Heart left ventricle (tissue), 13 donors: ENCODE measurements at regions not wholly inside any gene's neighbourhood (a gene's known extent, or its start where the extent isn't known, plus 50 kb on each side); places are given as distances from the start of the nearest gene placed in this dataset.

Source experiments
- CTCF ChIP-seq, 12 donors: fragments of 200-600 bp; sonication (generic) in 4 of 12; IDR thresholded peaks; one replicate each; pipeline versions ENCODE4 v1.5.0 to v1.8.0; 2018 to 2022; ENCODE audit warnings: antibody characterized with exemption in 12 of 12, mild to moderate bottlenecking in 5 of 12
- POLR2A ChIP-seq, 2 donors: fragments of 450-650 bp; IDR thresholded peaks; one replicate each; pipeline ENCODE4 v1.6.1; 2017; ENCODE audit warnings: antibody characterized with exemption in 2 of 2, mild to moderate bottlenecking in 2 of 2, moderate library complexity in 2 of 2
- donor health status: ischemic (EF 13 %, LVEDD 7.1; RV severe dilation, severe dysfunction).
- donor health status: DM: no; HTN: yes; CAD: no.
- donor health status: DM: no; HTN: no; CAD: no.
- donor health status: ischemic (EF 25% LVEDD 6.9; RV normal size, moderate dysfunction).
- donor health status: ischemic (EF 25% LVEDD 5.7; RV mildly dilated, moderate dysfunction).
- donor health status: ischemic (EF 35%, LVEDD 5.7; RV mildly dilated, moderate dysfunction).
- donor health status: nonischemic (EF 11% LVEDD 7.7; RV severe dilation, severe dysfunction).
- donor health status: DM: yes; HTN: yes; CAD: no.
- donor health status: PGD.
- donor health status: ischemic (EF 29% LVEDD 5.4; RV normal size, mild dysfunction).
- donor health status: nonischemic (EF 23%, LVEDD 6.1; RV moderate dilation, normal function).

GRCh38 chr21:26297851-26298250 lies 127.3 kb upstream of the APP start:
- TF ChIP-seq CTCF (IDR thresholded peaks at IDR 0.05) (no peak), POLR2A (IDR thresholded peaks at IDR 0.05) (no peak)
